Myocyte (in vitro differentiated cells): ENCODE measurements at regions not wholly inside any gene's neighbourhood (a gene's known extent, or its start where the extent isn't known, plus 50 kb on each side); places are given as distances from the start of the nearest gene placed in this dataset.
A peak's percentile ranks its signal among the peaks of the same experiment; 100 is the strongest.

Experiments
- DNase-seq: peaks from one replicate; pipeline ENCODE4 v3.0.0-alpha.2; 2012; ENCODE audit warnings: low read depth

GRCh38 chr3:193981504-193981903 lies 154.4 kb upstream of the HES1 start:
- DNase-seq = no peak

- peak; percentile 60 for DNase-seq
These were observed 153.7 kb upstream of the HES1 start for GRCh38 chr3:193982258-193982659.

GRCh38 chr3:193983846-193984818 lies 151.8 kb upstream of the HES1 start:
- DNase-seq = no peak

GRCh38 chr3:193984876-193985275 lies 151.1 kb upstream of the HES1 start:
- no peak for DNase-seq

GRCh38 chr3:193987186-193987585 lies 148.8 kb upstream of the HES1 start:
- DNase-seq = no peak

- DNase-seq = no peak
These were observed 146.8 kb upstream of the HES1 start for GRCh38 chr3:193989186-193989585.

GRCh38 chr3:193991666-193992424 lies 144.1 kb upstream of the HES1 start:
- DNase-seq = no peak

- no peak for DNase-seq
These were observed 143.4 kb upstream of the HES1 start for GRCh38 chr3:193992425-193993037.

- no peak for DNase-seq
These were observed 139.7 kb upstream of the HES1 start for GRCh38 chr3:193996221-193996620.

- no peak for DNase-seq
These were observed 139.3 kb upstream of the HES1 start for GRCh38 chr3:193996641-193997089.

- DNase-seq = peak; percentile 94
These were observed 138.5 kb upstream of the HES1 start for GRCh38 chr3:193997228-193998122.

- no peak for DNase-seq
These were observed 137.9 kb upstream of the HES1 start for GRCh38 chr3:193998123-193998448.

- DNase-seq = no peak
These were observed 137.2 kb upstream of the HES1 start for GRCh38 chr3:193998628-193999195.

- no peak for DNase-seq
These were observed 135.8 kb upstream of the HES1 start for GRCh38 chr3:194000100-194000499.

- DNase-seq = no peak
These were observed 135.2 kb upstream of the HES1 start for GRCh38 chr3:194000712-194001111.

- DNase-seq = no peak
These were observed 134.1 kb upstream of the HES1 start for GRCh38 chr3:194001728-194002459.

GRCh38 chr3:194003114-194004057 lies 132.6 kb upstream of the HES1 start:
- peak; percentile 91 for DNase-seq

GRCh38 chr3:194005930-194006501 lies 129.9 kb upstream of the HES1 start:
- DNase-seq = no peak
